Activated naive CD4-positive, alpha-beta T cell treated with anti-CD3 and anti-CD28 coated beads for 36 hours (primary cell): ENCODE measurements at regions not wholly inside any gene's neighbourhood (a gene's known extent, or its start where the extent isn't known, plus 50 kb on each side); places are given as distances from the start of the nearest gene placed in this dataset.

ENCODE experiments used
- CTCF ChIA-PET: fragments of 350-600 bp; sonication (Branson Sonifier 250); formaldehyde crosslinking; loops from one replicate; lab custom pipeline; 2021; ENCODE audit warnings: antibody characterized with exemption; lab: Charles Lee
- DNase-seq: peaks from one replicate; pipeline ENCODE4 v3.0.0-alpha.2; 2020
- H3K27ac Mint-ChIP-seq: one replicate; pipeline ENCODE4 v1.8.0; 2021; ENCODE audit warnings: mild to moderate bottlenecking, mixed read lengths
- H3K27me3 Mint-ChIP-seq: one replicate; pipeline ENCODE4 v1.8.0; 2021; ENCODE audit warnings: low read depth, mixed read lengths
- H3K36me3 Mint-ChIP-seq: one replicate; pipeline ENCODE4 v1.8.0; 2021; ENCODE audit warnings: low read depth, mixed read lengths
- H3K4me1 Mint-ChIP-seq: one replicate; pipeline ENCODE4 v1.8.0; 2021; ENCODE audit warnings: low read depth, mixed read lengths
- H3K4me3 Mint-ChIP-seq: one replicate; pipeline ENCODE4 v1.8.0; 2021; ENCODE audit warnings: mild to moderate bottlenecking, moderate library complexity, mixed read lengths
- H3K9me3 Mint-ChIP-seq: one replicate; pipeline ENCODE4 v1.8.0; 2021; ENCODE audit warnings: mixed read lengths
- intact Hi-C: fragments of 100-400 bp; cut with micrococcal nuclease; formaldehyde crosslinking; loops from one replicate; pipeline ENCODE4 v1.15.1; 2023

DNA sequence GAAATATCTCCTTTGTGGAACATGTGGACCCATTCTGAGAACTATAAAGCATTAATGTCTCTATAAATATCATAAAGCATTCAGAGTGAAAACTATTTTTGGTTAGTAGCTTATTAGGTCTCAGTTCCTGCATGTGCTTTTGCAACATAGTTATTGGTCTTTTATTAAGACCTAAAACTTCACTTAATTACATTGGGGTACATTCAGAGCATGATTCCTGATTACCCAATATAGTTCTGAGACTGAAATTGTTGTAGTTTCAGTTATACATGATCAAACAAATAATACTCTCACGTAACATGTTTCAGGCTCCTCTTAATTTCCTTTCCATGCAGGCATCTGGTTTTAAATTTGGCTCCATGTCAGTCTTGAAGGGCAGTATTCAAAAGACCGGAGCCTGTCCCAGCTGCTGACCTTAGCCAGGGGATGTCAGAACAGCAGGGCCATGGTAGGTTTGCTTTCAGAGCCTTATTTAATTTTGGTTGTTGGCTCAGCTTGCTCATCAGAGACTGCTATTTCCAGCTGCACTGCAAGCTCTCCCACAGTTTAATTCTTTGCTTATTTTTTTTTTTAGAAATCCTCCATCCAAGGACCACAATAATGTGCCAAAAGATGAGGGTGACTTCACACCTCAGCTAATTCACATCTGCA is 447.8 kb upstream of the FZD8 start:
- H3K27me3 Mint-ChIP-seq: no peaks in the 10 kb centered on the region
- DNase-seq: no peak
- CTCF ChIA-PET: interaction anchor here (0.6 kb wide), 1 partner anchor 1404 kb away, joined by 4 read pairs; no protein-coding TSS in a partner anchor
- intact Hi-C loops: no loop called here
- H3K4me3 Mint-ChIP-seq: no peak overlapping the region
- H3K4me1 Mint-ChIP-seq: no peaks in the 10 kb centered on the region
- no peaks in the 10 kb centered on the region for H3K9me3 Mint-ChIP-seq
- no peaks in the 10 kb centered on the region for H3K36me3 Mint-ChIP-seq
- H3K27ac Mint-ChIP-seq: no peak overlapping the region

- Mint-ChIP-seq H3K27ac (no peak overlapping the region), H3K4me3 (no peak overlapping the region), H3K4me1 (no peaks in the 10 kb centered on the region), H3K36me3 (no peaks in the 10 kb centered on the region), H3K9me3 (no peaks in the 10 kb centered on the region), H3K27me3 (no peaks in the 10 kb centered on the region)
- CTCF ChIA-PET: no interaction called here
- intact Hi-C loops: no loop called here
- DNase-seq: no peak
These were observed 445.2 kb upstream of the FZD8 start for GRCh38 chr10:36087006-36088005.

GRCh38 chr10:36075196-36075595 is 433.1 kb upstream of the FZD8 start:
- Mint-ChIP-seq H3K9me3 (no peaks in the 10 kb centered on the region), H3K36me3 (no peaks in the 10 kb centered on the region), H3K27ac (no peak overlapping the region), H3K4me3 (no peak overlapping the region), H3K27me3 (no peaks in the 10 kb centered on the region), H3K4me1 (no peaks in the 10 kb centered on the region)
- no peak for DNase-seq
- CTCF ChIA-PET: no interaction called here
- intact Hi-C loops: no loop called here

- H3K4me3 Mint-ChIP-seq: no peak overlapping the region
- H3K9me3 Mint-ChIP-seq: no peaks in the 10 kb centered on the region
- CTCF ChIA-PET: no interaction called here
- no peak for DNase-seq
- no peaks in the 10 kb centered on the region for H3K36me3 Mint-ChIP-seq
- H3K4me1 Mint-ChIP-seq: no peaks in the 10 kb centered on the region
- H3K27ac Mint-ChIP-seq: no peak overlapping the region
- intact Hi-C loops: no loop called here
- no peaks in the 10 kb centered on the region for H3K27me3 Mint-ChIP-seq
These were observed 431.8 kb upstream of the FZD8 start for GRCh38 chr10:36073796-36074345.

DNA sequence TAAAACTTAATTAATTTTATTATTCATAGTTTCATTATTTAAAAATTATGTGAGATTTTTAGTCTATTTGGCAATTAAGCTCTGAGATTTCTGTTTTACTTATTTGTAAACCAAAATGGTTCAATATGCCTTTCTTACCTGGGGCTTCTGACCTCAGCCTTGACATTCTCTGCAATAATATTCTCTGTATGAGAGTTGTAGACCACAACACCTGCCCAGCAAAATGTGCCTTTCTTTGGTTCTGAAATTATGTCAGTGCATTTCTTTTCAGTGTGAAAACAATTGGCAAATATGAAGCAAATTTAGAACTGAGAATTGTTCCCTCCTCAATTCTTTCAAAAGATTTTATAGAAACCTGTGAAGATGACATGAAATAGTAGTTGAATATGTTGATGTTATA is 426.4 kb upstream of the FZD8 start:
- DNase-seq: no peak
- CTCF ChIA-PET: no interaction called here
- no peaks in the 10 kb centered on the region for H3K4me1 Mint-ChIP-seq
- no peaks in the 10 kb centered on the region for H3K27me3 Mint-ChIP-seq
- H3K9me3 Mint-ChIP-seq: peaks cover 7% of the 10 kb centered on the region
- no peak overlapping the region for H3K4me3 Mint-ChIP-seq
- no peaks in the 10 kb centered on the region for H3K36me3 Mint-ChIP-seq
- intact Hi-C loops: no loop called here
- H3K27ac Mint-ChIP-seq: no peak overlapping the region

GRCh38 chr10:36067748-36068147 is 425.7 kb upstream of the FZD8 start:
- intact Hi-C loops: no loop called here
- H3K4me3 Mint-ChIP-seq: no peak overlapping the region
- no peaks in the 10 kb centered on the region for H3K27me3 Mint-ChIP-seq
- peaks cover 8% of the 10 kb centered on the region for H3K9me3 Mint-ChIP-seq
- no peaks in the 10 kb centered on the region for H3K36me3 Mint-ChIP-seq
- H3K4me1 Mint-ChIP-seq: no peaks in the 10 kb centered on the region
- no peak for DNase-seq
- CTCF ChIA-PET: no interaction called here
- H3K27ac Mint-ChIP-seq: no peak overlapping the region

- Mint-ChIP-seq H3K9me3 (peaks cover 9% of the 10 kb centered on the region), H3K4me3 (no peak overlapping the region), H3K4me1 (no peaks in the 10 kb centered on the region), H3K27me3 (no peaks in the 10 kb centered on the region), H3K27ac (no peak overlapping the region), H3K36me3 (no peaks in the 10 kb centered on the region)
- no peak for DNase-seq
- intact Hi-C loops: no loop called here
- CTCF ChIA-PET: no interaction called here
These were observed 424.8 kb upstream of the FZD8 start for GRCh38 chr10:36066850-36067249.

GRCh38 chr10:36066102-36066501 is 424.0 kb upstream of the FZD8 start:
- H3K4me1 Mint-ChIP-seq: no peaks in the 10 kb centered on the region
- H3K4me3 Mint-ChIP-seq: no peak overlapping the region
- no peak overlapping the region for H3K27ac Mint-ChIP-seq
- no peaks in the 10 kb centered on the region for H3K36me3 Mint-ChIP-seq
- peaks cover 9% of the 10 kb centered on the region for H3K9me3 Mint-ChIP-seq
- DNase-seq: no peak
- intact Hi-C loops: no loop called here
- CTCF ChIA-PET: no interaction called here
- H3K27me3 Mint-ChIP-seq: no peaks in the 10 kb centered on the region

GRCh38 chr10:36063396-36063795 is 421.3 kb upstream of the FZD8 start:
- Mint-ChIP-seq H3K27me3 (no peaks in the 10 kb centered on the region), H3K4me3 (no peak overlapping the region), H3K36me3 (no peaks in the 10 kb centered on the region), H3K27ac (no peak overlapping the region), H3K9me3 (peaks cover 13% of the 10 kb centered on the region), H3K4me1 (no peaks in the 10 kb centered on the region)
- intact Hi-C loops: no loop called here
- CTCF ChIA-PET: no interaction called here
- no peak for DNase-seq

DNA sequence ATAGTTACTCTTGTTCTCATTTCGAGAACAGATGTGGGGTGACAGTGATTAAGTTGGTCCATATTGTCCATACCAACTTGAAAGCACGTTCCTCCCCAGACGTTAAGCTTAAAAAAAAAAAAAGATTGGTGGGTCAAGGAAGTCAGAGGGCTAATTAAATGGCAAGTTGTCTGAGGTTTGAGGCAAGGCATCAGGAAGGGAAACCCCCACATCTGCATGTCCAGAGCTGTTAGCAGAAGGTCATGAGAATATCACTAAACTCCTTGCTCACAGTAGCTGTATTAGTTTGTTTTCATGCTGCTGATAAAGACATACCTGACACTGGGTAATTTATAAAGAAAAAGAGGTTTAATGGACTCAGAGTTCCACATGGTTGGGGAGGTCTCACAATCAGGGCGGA is 415.6 kb upstream of the FZD8 start:
- no peaks in the 10 kb centered on the region for H3K36me3 Mint-ChIP-seq
- CTCF ChIA-PET: no interaction called here

GRCh38 chr10:36057180-36057579 is 415.1 kb upstream of the FZD8 start:
- H3K36me3 Mint-ChIP-seq: no peaks in the 10 kb centered on the region
- no peak overlapping the region for H3K27ac Mint-ChIP-seq
- peaks cover 6% of the 10 kb centered on the region for H3K9me3 Mint-ChIP-seq
- H3K4me3 Mint-ChIP-seq: no peak overlapping the region
- intact Hi-C loops: no loop called here
- no peaks in the 10 kb centered on the region for H3K27me3 Mint-ChIP-seq
- H3K4me1 Mint-ChIP-seq: no peaks in the 10 kb centered on the region
- CTCF ChIA-PET: no interaction called here
- DNase-seq: no peak

More for the DNA sequence above, 415.6 kb upstream of the FZD8 start:
- H3K9me3 Mint-ChIP-seq: peaks cover 6% of the 10 kb centered on the region
- H3K4me3 Mint-ChIP-seq: no peak overlapping the region
- H3K4me1 Mint-ChIP-seq: no peaks in the 10 kb centered on the region
- no peak for DNase-seq
- H3K27me3 Mint-ChIP-seq: no peaks in the 10 kb centered on the region
- intact Hi-C loops: no loop called here
- no peak overlapping the region for H3K27ac Mint-ChIP-seq

GRCh38 chr10:36053775-36054174 is 411.7 kb upstream of the FZD8 start:
- Mint-ChIP-seq H3K4me1 (no peaks in the 10 kb centered on the region), H3K9me3 (no peaks in the 10 kb centered on the region), H3K4me3 (no peak overlapping the region), H3K27me3 (no peaks in the 10 kb centered on the region), H3K27ac (no peak overlapping the region), H3K36me3 (no peaks in the 10 kb centered on the region)
- intact Hi-C loops: no loop called here
- CTCF ChIA-PET: no interaction called here
- DNase-seq: no peak
